ENCODE measurements at regions not wholly inside any gene's neighbourhood (a gene's known extent, or its start where the extent isn't known, plus 50 kb on each side); places are given as distances from the start of the nearest gene placed in this dataset.

DNA sequence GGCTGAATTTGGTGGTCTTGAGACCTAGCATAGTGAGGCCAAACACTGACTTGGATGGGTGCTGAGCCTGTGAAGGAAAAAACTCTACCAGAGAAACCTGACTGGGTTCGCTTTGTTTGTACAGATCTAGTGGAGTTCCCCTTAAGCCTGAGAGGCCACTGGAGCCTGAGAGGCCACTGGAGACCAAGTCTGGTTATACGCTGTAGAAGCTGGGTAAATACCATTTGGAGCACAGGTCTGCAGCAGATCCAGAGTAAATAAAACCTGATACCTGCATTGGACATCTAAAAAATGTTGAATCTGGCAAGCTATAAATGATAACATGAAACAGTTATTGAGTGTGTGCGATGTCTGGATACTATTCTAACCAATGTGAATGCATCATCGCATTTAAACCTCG lies 104.3 kb upstream of the IGSF1 start (continued):
- TF ChIP-seq USF2 (CRISPR knock-in tag; IDR thresholded peaks at IDR 0.05) (no peak), SMAD3 (CRISPR knock-in tag; IDR thresholded peaks at IDR 0.05; ENCODE audit: borderline replicate concordance) (no peak), RORB (CRISPR knock-in tag; IDR thresholded peaks at IDR 0.05) (no peak), ETV6 (CRISPR knock-in tag; IDR thresholded peaks at IDR 0.05) (no peak)
- TF ChIP-seq, protein P1, sequence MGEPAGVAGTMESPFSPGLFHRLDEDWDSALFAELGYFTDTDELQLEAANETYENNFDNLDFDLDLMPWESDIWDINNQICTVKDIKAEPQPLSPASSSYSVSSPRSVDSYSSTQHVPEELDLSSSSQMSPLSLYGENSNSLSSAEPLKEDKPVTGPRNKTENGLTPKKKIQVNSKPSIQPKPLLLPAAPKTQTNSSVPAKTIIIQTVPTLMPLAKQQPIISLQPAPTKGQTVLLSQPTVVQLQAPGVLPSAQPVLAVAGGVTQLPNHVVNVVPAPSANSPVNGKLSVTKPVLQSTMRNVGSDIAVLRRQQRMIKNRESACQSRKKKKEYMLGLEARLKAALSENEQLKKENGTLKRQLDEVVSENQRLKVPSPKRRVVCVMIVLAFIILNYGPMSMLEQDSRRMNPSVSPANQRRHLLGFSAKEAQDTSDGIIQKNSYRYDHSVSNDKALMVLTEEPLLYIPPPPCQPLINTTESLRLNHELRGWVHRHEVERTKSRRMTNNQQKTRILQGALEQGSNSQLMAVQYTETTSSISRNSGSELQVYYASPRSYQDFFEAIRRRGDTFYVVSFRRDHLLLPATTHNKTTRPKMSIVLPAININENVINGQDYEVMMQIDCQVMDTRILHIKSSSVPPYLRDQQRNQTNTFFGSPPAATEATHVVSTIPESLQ (CRISPR knock-in tag; IDR thresholded peaks at IDR 0.05) = no peak

DNA sequence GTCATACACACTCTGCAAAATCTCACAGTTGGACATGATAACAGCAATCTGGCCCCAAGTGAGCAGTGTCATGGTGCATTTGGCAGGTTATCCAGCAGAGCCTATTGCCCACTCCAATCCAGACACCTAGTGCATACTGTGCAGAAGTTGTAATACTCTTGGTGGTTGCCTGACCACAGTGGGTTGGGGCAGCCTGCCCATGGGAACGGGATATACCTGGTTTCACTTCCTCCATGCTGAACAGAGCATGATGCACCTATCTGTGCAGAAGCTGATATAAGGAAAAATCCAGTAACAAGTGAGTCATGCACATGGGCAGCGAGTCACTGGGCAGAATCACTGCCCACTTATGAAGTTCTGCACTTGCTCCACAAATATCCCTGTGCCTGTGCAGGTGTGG lies 105.3 kb upstream of the IGSF1 start:
- no peak overlapping the region for H3K4me3 Mint-ChIP-seq
- ChIA-PET POLR2A (no interaction called here), CTCF (no interaction called here)
- TF ChIP-seq ZBTB21 (CRISPR knock-in tag; IDR thresholded peaks at IDR 0.05; ENCODE audit: borderline replicate concordance) (no peak), MXD4 (CRISPR knock-in tag; IDR thresholded peaks at IDR 0.05; ENCODE audit: borderline replicate concordance) (no peak), ZMAT4 (CRISPR knock-in tag; IDR thresholded peaks at IDR 0.05) (no peak), GRHL2 (CRISPR knock-in tag; IDR thresholded peaks at IDR 0.05; ENCODE audit: insufficient replicate concordance, severe bottlenecking) (no peak), MLX (CRISPR knock-in tag; IDR thresholded peaks at IDR 0.05) (no peak), ETV6 (CRISPR knock-in tag; IDR thresholded peaks at IDR 0.05) (no peak), HMGA2 (CRISPR knock-in tag; IDR thresholded peaks at IDR 0.05) (no peak), NFYB (CRISPR knock-in tag; conservative IDR thresholded peaks at IDR 0.05; ENCODE audit: low read depth) (no peak), NFATC4 (CRISPR knock-in tag; IDR thresholded peaks at IDR 0.05) (no peak), FOXK1 (CRISPR knock-in tag; IDR thresholded peaks at IDR 0.05) (no peak), SP1 (CRISPR knock-in tag; conservative IDR thresholded peaks at IDR 0.05) (no peak), ZNF671 (CRISPR knock-in tag; IDR thresholded peaks at IDR 0.05) (no peak), FOXP4 (CRISPR knock-in tag; IDR thresholded peaks at IDR 0.05) (no peak), SMAD4 (CRISPR knock-in tag; IDR thresholded peaks at IDR 0.05) (no peak), MAX (CRISPR knock-in tag; IDR thresholded peaks at IDR 0.05) (no peak), CREM (CRISPR knock-in tag; IDR thresholded peaks at IDR 0.05) (no peak), ATF1 (CRISPR knock-in tag; IDR thresholded peaks at IDR 0.05) (no peak)
- TF ChIP-seq, protein P2, sequence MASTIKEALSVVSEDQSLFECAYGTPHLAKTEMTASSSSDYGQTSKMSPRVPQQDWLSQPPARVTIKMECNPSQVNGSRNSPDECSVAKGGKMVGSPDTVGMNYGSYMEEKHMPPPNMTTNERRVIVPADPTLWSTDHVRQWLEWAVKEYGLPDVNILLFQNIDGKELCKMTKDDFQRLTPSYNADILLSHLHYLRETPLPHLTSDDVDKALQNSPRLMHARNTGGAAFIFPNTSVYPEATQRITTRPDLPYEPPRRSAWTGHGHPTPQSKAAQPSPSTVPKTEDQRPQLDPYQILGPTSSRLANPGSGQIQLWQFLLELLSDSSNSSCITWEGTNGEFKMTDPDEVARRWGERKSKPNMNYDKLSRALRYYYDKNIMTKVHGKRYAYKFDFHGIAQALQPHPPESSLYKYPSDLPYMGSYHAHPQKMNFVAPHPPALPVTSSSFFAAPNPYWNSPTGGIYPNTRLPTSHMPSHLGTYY (CRISPR knock-in tag; IDR thresholded peaks at IDR 0.05) = no peak
- H3K36me3 Mint-ChIP-seq = peaks cover 21% of the 10 kb centered on the region
- no peak for DNase-seq (ENCODE audit: low spot score)
- H3K4me1 Mint-ChIP-seq = peaks cover 26% of the 10 kb centered on the region
- H3K27ac Mint-ChIP-seq = no peak overlapping the region
- H3K27me3 Mint-ChIP-seq (ENCODE audit: low read depth) = no peaks in the 10 kb centered on the region; the same call in 1 of the 2 replicates
- H3K9me3 Mint-ChIP-seq = peaks cover 6% of the 10 kb centered on the region; the same call in 1 of the 2 replicates
- ATAC-seq = no peak

Data from WTC11 (cell line).